Caco-2 (cell line): ENCODE measurements at regions not wholly inside any gene's neighbourhood (a gene's known extent, or its start where the extent isn't known, plus 50 kb on each side); places are given as distances from the start of the nearest gene placed in this dataset.

Source experiments
- BruUV-seq: library from RNA; stranded (reverse); fragments of 400-500 nt; replicated peaks from 2 replicates; lab custom pipeline; 2021; lab: Mats Ljungman, UMichigan
- CTCF ChIA-PET: fragments of 300-600 bp; sonication (Branson Sonifier 250); formaldehyde crosslinking; loops from one replicate; lab custom pipeline; 2022; ENCODE audit warnings: antibody characterized with exemption; lab: Charles Lee
- POLR2A ChIA-PET: fragments of 300-600 bp; sonication (Branson Sonifier 250); formaldehyde crosslinking; loops from one replicate; lab custom pipeline; 2022; ENCODE audit warnings: antibody characterized with exemption; lab: Charles Lee
- DNase-seq, 2 experiments: peaks; one replicate each; pipeline versions ENCODE4 v3.0.0 to v3.0.0-alpha.2; 2020 to 2022
- H3K27me3 ChIP-seq: replicated peaks from 2 replicates; pipeline ENCODE4 v1.6.0; 2011; ENCODE audit warnings: low read length; ENCODE audit not compliant: control insufficient read depth, insufficient read depth
- H3K36me3 ChIP-seq: 2 replicates; pipeline ENCODE4 v1.5.1; 2011; ENCODE audit warnings: low read length; ENCODE audit not compliant: control insufficient read depth, insufficient read depth
- H3K4me1 ChIP-seq: fragments of 250-450 bp; sonication (Bioruptor Pico); 2 replicates; pipeline ENCODE4 v1.5.1; 2020; ENCODE audit warnings: mild to moderate bottlenecking
- H3K4me3 ChIP-seq: 2 replicates; pipeline ENCODE4 v1.5.1; 2011; ENCODE audit warnings: low read depth, mild to moderate bottlenecking, control low read depth, low read length
- H3K9me3 ChIP-seq: fragments of 250-450 bp; sonication (Bioruptor Pico); 2 replicates; pipeline ENCODE4 v1.5.1; 2020; ENCODE audit warnings: mild to moderate bottlenecking, moderate library complexity
- H3K27ac Mint-ChIP-seq: one replicate; pipeline ENCODE4 v1.8.0; 2022; ENCODE audit warnings: mixed read lengths; ENCODE audit not compliant: unreplicated experiment
- H3K27me3 Mint-ChIP-seq: one replicate; pipeline ENCODE4 v1.8.0; 2022; ENCODE audit warnings: mixed read lengths; ENCODE audit not compliant: insufficient read depth, unreplicated experiment
- H3K36me3 Mint-ChIP-seq: one replicate; pipeline ENCODE4 v1.8.0; 2022; ENCODE audit warnings: mild to moderate bottlenecking, mixed read lengths; ENCODE audit not compliant: insufficient read depth, unreplicated experiment
- H3K4me1 Mint-ChIP-seq: one replicate; pipeline ENCODE4 v1.8.0; 2022; ENCODE audit warnings: low read depth, mixed read lengths; ENCODE audit not compliant: unreplicated experiment
- H3K4me3 Mint-ChIP-seq: one replicate; pipeline ENCODE4 v1.8.0; 2022; ENCODE audit warnings: mild to moderate bottlenecking, moderate library complexity, mixed read lengths; ENCODE audit not compliant: unreplicated experiment
- H3K9me3 Mint-ChIP-seq: one replicate; pipeline ENCODE4 v1.8.0; 2022; ENCODE audit warnings: mixed read lengths; ENCODE audit not compliant: unreplicated experiment
- intact Hi-C: fragments of 100-400 bp; cut with micrococcal nuclease; formaldehyde crosslinking; loops from one replicate; pipeline ENCODE4 v1.10.0; 2022; ENCODE audit not compliant: unreplicated experiment
- TF ChIP-seq, protein P1 (sequence below), 2 experiments: fragments of 200-600 bp in 1 of 2; IDR thresholded peaks; 1 replicate in 1 of 2; 2 replicates in 1 of 2; pipeline versions ENCODE4 v1.5.1 to v1.8.0; 2011 to 2022; ENCODE audit warnings: antibody characterized with exemption in 1 of 2, control low read depth in 1 of 2, inconsistent platforms in 1 of 2, low read depth in 1 of 2, low read length in 1 of 2, mild to moderate bottlenecking in 1 of 2, moderate library complexity in 1 of 2; ENCODE audit not compliant: insufficient read depth in 1 of 2, severe bottlenecking in 1 of 2, unreplicated experiment in 1 of 2

GRCh38 chr10:83075016-83075814, 1064.1 kb upstream of the GHITM start:
- TF ChIP-seq, protein P1, sequence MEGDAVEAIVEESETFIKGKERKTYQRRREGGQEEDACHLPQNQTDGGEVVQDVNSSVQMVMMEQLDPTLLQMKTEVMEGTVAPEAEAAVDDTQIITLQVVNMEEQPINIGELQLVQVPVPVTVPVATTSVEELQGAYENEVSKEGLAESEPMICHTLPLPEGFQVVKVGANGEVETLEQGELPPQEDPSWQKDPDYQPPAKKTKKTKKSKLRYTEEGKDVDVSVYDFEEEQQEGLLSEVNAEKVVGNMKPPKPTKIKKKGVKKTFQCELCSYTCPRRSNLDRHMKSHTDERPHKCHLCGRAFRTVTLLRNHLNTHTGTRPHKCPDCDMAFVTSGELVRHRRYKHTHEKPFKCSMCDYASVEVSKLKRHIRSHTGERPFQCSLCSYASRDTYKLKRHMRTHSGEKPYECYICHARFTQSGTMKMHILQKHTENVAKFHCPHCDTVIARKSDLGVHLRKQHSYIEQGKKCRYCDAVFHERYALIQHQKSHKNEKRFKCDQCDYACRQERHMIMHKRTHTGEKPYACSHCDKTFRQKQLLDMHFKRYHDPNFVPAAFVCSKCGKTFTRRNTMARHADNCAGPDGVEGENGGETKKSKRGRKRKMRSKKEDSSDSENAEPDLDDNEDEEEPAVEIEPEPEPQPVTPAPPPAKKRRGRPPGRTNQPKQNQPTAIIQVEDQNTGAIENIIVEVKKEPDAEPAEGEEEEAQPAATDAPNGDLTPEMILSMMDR (IDR thresholded peaks at IDR 0.05; ENCODE audit: insufficient read depth in 1 of 2, low read depth in 1 of 2, low read length in 1 of 2, severe bottlenecking in 1 of 2, unreplicated experiment in 1 of 2): no peak
- peaks cover 10% of the 10 kb centered on the region for H3K9me3 Mint-ChIP-seq
- H3K36me3 ChIP-seq: no peaks in the 10 kb centered on the region
- H3K4me1 ChIP-seq: peaks cover 6% of the 10 kb centered on the region; the same call in 1 of the 2 replicates
- H3K27me3 Mint-ChIP-seq: no peaks in the 10 kb centered on the region
- POLR2A ChIA-PET: no interaction called here
- BruUV-seq: no TSS peak
- no peak overlapping the region for H3K4me3 ChIP-seq
- H3K4me3 Mint-ChIP-seq: no peak overlapping the region
- intact Hi-C loops: no loop called here
- H3K27ac Mint-ChIP-seq: no peak overlapping the region
- no peak for DNase-seq
- H3K4me1 Mint-ChIP-seq: peaks cover 7% of the 10 kb centered on the region
- CTCF ChIA-PET: no interaction called here
- no peaks in the 10 kb centered on the region; the same call in 1 of the 2 replicates for H3K9me3 ChIP-seq
- H3K36me3 Mint-ChIP-seq: no peaks in the 10 kb centered on the region
- no peaks in the 10 kb centered on the region for H3K27me3 ChIP-seq

DNA sequence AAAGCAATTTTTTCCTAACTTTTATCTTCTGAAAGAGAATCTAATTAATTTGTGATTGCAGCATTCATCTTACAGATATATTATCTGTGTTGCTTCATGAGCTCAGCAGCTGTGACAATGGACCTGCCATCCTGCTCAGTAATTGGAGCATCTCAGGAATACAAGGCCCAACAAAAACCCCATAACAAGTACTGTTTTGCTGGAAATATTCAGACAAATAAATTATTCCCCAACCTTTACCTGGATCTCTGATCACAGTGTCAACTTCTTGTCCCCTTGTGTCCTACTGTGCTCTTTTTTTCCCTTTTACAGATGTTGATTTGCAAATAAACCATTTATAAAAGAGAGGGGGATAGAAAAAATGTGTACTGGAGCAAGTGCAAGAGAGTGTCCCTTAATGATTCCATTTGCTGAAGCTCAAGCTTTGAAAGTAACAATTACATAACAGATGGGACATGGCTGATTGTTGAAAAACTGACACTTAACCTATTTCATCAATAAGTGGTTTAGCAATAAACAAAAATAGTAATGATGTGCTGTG, 1063.4 kb upstream of the GHITM start:
- no peaks in the 10 kb centered on the region for H3K27me3 ChIP-seq
- BruUV-seq: no TSS peak
- Mint-ChIP-seq H3K9me3 (peaks cover 10% of the 10 kb centered on the region), H3K4me1 (peaks cover 7% of the 10 kb centered on the region), H3K27ac (no peak overlapping the region), H3K27me3 (no peaks in the 10 kb centered on the region), H3K36me3 (no peaks in the 10 kb centered on the region), H3K4me3 (no peak overlapping the region)
- intact Hi-C loops: no loop called here
- ChIA-PET CTCF (no interaction called here), POLR2A (no interaction called here)
- no peaks in the 10 kb centered on the region for H3K36me3 ChIP-seq
- H3K9me3 ChIP-seq: peaks cover 4% of the 10 kb centered on the region
- no peak for DNase-seq
- TF ChIP-seq, protein P1 (IDR thresholded peaks at IDR 0.05; ENCODE audit: insufficient read depth in 1 of 2, low read depth in 1 of 2, low read length in 1 of 2, severe bottlenecking in 1 of 2, unreplicated experiment in 1 of 2): no peak
- H3K4me1 ChIP-seq: peaks cover 6% of the 10 kb centered on the region; the same call in 1 of the 2 replicates
- no peak overlapping the region for H3K4me3 ChIP-seq

DNA sequence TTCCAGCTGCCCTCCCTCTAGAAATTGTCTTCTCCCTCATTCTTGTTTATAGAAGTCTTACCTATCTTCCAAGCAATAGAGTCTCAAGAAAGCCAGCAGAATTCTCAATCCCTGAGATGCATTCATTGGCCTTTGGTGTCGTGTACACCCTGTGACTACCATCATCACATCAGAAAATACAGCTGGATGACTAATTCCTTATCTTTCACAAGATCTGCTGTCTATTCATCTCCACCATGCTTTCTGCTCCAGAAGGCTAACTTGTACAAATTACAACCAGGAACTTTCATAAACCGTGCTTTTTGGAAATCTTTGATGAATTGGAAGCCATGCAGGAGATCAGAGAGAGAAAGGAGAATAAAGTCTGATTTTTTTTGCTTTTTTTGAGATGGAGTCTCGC, 1062.9 kb upstream of the GHITM start:
- Histone ChIP-seq H3K9me3 (peaks cover 4% of the 10 kb centered on the region), H3K4me3 (no peak overlapping the region), H3K27me3 (no peaks in the 10 kb centered on the region), H3K36me3 (no peaks in the 10 kb centered on the region), H3K4me1 (peaks cover 6% of the 10 kb centered on the region; the same call in 1 of the 2 replicates)
- intact Hi-C loops: no loop called here
- TF ChIP-seq, protein P1 (IDR thresholded peaks at IDR 0.05; ENCODE audit: insufficient read depth in 1 of 2, low read depth in 1 of 2, low read length in 1 of 2, severe bottlenecking in 1 of 2, unreplicated experiment in 1 of 2): no peak
- H3K36me3 Mint-ChIP-seq: no peaks in the 10 kb centered on the region
- peaks cover 10% of the 10 kb centered on the region for H3K9me3 Mint-ChIP-seq
- no peak overlapping the region for H3K4me3 Mint-ChIP-seq
- no peaks in the 10 kb centered on the region for H3K27me3 Mint-ChIP-seq
- POLR2A ChIA-PET: no interaction called here
- DNase-seq: no peak
- peaks cover 7% of the 10 kb centered on the region for H3K4me1 Mint-ChIP-seq
- CTCF ChIA-PET: no interaction called here
- no peak overlapping the region for H3K27ac Mint-ChIP-seq
- no TSS peak for BruUV-seq
